ENCODE measurements at regions not wholly inside any gene's neighbourhood (a gene's known extent, or its start where the extent isn't known, plus 50 kb on each side); places are given as distances from the start of the nearest gene placed in this dataset.

DNA sequence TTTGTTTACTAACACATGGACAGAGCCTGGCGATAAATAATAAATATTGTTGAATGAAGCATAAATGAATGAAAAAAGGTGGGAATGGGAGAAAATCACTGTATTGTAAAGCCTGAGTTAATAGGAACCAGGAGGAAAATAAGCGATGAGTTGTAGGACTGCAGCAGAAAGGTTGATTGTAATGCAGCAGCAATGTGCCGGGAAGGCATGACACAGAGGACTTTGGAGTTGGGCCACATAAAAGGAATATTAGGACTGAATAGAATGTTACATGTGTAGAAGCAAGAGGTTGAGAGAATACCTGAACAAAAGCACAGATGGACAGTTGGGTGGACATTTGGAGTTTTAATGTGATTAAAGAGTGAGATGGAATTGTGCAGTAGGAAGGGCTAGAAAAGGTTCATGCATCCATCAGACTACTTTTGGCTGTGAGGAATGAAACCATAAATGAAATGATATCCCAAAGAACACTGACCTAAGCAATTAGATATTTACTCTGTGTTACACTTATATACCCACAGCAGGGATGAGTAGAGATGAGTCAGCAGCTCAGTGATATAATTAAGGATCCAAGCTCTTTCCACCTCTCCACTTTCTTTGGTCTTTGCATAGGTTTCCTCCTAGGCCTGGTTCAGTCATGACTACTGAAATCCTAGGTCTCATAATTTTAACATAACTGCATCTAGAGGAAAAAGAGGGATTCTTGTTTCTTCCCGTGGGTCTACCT lies 55.4 kb downstream of the CCER1 start:
- CTCF ChIA-PET: interaction anchor here (0.7 to 1.9 kb wide), 2 partner anchors 1357 to 1880 kb away, joined by 3 to 5 read pairs; no protein-coding TSS in a partner anchor
- no peak for DNase-seq (ENCODE audit: extremely low spot score)
- TF ChIP-seq, protein P1, sequence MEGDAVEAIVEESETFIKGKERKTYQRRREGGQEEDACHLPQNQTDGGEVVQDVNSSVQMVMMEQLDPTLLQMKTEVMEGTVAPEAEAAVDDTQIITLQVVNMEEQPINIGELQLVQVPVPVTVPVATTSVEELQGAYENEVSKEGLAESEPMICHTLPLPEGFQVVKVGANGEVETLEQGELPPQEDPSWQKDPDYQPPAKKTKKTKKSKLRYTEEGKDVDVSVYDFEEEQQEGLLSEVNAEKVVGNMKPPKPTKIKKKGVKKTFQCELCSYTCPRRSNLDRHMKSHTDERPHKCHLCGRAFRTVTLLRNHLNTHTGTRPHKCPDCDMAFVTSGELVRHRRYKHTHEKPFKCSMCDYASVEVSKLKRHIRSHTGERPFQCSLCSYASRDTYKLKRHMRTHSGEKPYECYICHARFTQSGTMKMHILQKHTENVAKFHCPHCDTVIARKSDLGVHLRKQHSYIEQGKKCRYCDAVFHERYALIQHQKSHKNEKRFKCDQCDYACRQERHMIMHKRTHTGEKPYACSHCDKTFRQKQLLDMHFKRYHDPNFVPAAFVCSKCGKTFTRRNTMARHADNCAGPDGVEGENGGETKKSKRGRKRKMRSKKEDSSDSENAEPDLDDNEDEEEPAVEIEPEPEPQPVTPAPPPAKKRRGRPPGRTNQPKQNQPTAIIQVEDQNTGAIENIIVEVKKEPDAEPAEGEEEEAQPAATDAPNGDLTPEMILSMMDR (IDR thresholded peaks at IDR 0.05; ENCODE audit: control extremely low read depth, extremely low read depth, low read depth, missing control alignments): no peak
- POLR2A ChIA-PET: no interaction called here

DNA sequence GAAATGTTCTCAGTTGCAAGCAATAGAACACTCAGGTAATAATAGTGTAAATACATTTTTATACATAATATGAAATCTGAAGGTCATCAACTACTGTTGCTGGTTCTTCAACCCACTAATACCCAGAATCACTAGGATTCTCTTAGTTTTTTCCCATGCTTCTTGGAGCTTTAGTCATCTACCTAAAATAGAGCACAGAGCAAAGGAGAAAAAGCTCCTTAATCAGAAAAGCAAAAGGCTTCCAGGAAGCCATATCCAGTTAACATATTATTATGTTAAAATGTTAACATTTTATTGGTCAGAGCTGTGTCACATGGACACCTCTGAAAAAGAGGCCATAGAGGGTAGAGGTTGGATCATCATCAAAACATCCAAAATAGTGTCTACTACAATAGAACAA lies 57.0 kb downstream of the CCER1 start:
- DNase-seq (ENCODE audit: extremely low spot score): no peak
- ChIA-PET CTCF (interaction anchor here (1.0 kb wide), 1 partner anchor 12 kb away, joined by 3 read pairs; no protein-coding TSS in a partner anchor), POLR2A (no interaction called here)
- TF ChIP-seq, protein P1 (IDR thresholded peaks at IDR 0.05; ENCODE audit: control extremely low read depth, extremely low read depth, low read depth, missing control alignments): no peak

DNA sequence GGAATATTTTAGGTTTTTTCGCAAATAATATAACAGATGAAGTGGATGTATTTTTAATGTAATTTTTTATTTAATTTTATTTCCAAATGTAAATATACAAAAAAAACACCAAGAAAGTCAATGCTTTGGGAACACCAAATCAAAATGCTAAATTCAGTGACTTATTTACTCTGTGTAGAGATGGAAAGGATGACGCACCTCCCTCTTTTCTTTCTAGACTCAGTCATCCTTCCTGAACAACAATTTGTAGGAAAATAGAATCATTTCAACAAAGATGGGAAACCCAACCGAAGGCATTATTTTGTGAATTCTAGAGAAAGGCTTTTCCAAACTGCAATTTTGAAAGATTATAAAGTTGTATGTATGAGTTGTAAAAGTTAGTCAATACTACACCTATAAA lies 57.7 kb downstream of the CCER1 start:
- ChIA-PET CTCF (interaction anchor here (1.0 kb wide), 1 partner anchor 12 kb away, joined by 3 read pairs; no protein-coding TSS in a partner anchor), POLR2A (no interaction called here)
- TF ChIP-seq, protein P1 (IDR thresholded peaks at IDR 0.05; ENCODE audit: control extremely low read depth, extremely low read depth, low read depth, missing control alignments): no peak
- no peak for DNase-seq (ENCODE audit: extremely low spot score)

DNA sequence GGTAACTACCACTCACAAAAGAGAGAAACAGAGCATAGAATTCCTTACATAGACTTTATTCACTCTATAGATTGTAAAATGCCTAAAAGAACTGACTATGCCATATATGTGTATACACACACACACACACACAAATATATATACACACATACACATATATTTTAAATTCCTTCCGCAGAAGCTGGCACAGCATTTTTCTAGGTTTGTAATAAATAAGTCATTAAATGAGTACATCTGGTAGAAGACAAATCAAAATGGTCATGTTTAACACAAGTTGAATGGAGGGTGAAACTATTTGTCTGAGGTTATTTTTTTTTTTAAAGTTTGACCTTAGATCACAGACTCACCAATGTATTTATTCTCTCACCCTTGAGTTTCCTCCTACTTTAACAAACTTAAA lies 58.2 kb downstream of the CCER1 start:
- DNase-seq (ENCODE audit: extremely low spot score): no peak
- ChIA-PET CTCF (no interaction called here), POLR2A (no interaction called here)
- TF ChIP-seq, protein P1 (IDR thresholded peaks at IDR 0.05; ENCODE audit: control extremely low read depth, extremely low read depth, low read depth, missing control alignments): no peak

DNA sequence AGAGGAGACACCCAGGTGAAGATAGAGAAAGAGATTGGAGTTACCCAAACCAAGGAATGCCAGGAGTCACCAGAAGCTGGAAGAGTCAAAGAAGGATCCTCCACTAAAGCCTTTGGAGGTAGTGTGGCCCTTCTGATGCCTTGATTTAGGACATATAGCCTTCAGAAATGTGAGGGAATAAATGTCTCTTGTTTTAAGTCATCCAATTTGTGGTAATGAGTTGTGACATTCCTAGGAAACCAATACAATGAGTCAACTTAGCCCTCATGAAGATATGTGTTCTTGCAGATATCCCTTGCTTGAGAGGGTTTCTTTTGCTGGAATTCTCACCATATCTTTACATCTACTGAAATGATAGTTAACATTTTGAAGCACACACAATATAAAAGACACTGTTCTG lies 58.8 kb downstream of the CCER1 start:
- no peak for DNase-seq (ENCODE audit: extremely low spot score)
- ChIA-PET CTCF (no interaction called here), POLR2A (no interaction called here)
- TF ChIP-seq, protein P1 (IDR thresholded peaks at IDR 0.05; ENCODE audit: control extremely low read depth, extremely low read depth, low read depth, missing control alignments): no peak

DNA sequence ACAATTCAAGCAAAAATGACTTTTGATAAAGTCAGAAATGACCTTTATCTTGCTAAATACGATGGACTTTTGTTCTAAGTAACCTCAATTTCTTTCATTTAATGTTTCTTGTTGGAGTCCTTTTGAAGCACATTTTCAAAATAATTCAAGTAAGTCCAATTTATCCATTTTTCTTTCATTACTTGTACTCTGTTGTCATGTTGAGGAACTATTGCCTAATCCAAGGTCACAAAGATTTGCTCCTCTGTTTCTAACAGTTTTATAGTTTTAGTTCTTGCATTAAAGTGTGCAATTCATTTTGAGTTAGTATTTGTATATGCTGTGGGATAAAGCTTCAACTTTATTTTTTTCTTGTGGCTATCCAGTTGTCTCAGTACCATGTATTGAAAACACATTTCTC lies 66.7 kb downstream of the CCER1 start:
- TF ChIP-seq, protein P1 (IDR thresholded peaks at IDR 0.05; ENCODE audit: control extremely low read depth, extremely low read depth, low read depth, missing control alignments): no peak
- POLR2A ChIA-PET: no interaction called here
- CTCF ChIA-PET: no interaction called here
- DNase-seq (ENCODE audit: extremely low spot score): no peak

All from GM10248 (cell line).